Activated T-helper 1 cell treated with anti-CD3 and anti-CD28 coated beads, Interleukin-12 subunit alpha, Interleukin-12 subunit beta, Interleukin-2, Interleukin-4 antibody, amounts not matched to agents 30 ng/mL and 10 ng/mL and 1 ng/mL, durations not matched to agents 14 hours and 24 hours and 36 hours (primary cell): ENCODE measurements at regions not wholly inside any gene's neighbourhood (a gene's known extent, or its start where the extent isn't known, plus 50 kb on each side); places are given as distances from the start of the nearest gene placed in this dataset.
"Not testable (repeated sequence)": the region's sequence is repeated elsewhere in the genome, so short reads cannot be mapped to it uniquely, and the experiment has no call there.

Experiments
- DNase-seq: peaks from one replicate; pipeline ENCODE4 v3.0.0; 2021; ENCODE audit warnings: low spot score
- H3K27ac Mint-ChIP-seq: one replicate; pipeline ENCODE4 v1.8.0; 2021; ENCODE audit warnings: mild to moderate bottlenecking, mixed read lengths
- H3K27me3 Mint-ChIP-seq: one replicate; pipeline ENCODE4 v1.8.0; 2022; ENCODE audit warnings: mild to moderate bottlenecking, moderate library complexity, mixed read lengths; ENCODE audit not compliant: insufficient read depth
- H3K36me3 Mint-ChIP-seq: one replicate; pipeline ENCODE4 v1.8.0; 2021; ENCODE audit warnings: low read depth, mixed read lengths
- H3K4me1 Mint-ChIP-seq: one replicate; pipeline ENCODE4 v1.8.0; 2021; ENCODE audit warnings: low read depth, mixed read lengths
- H3K4me3 Mint-ChIP-seq: one replicate; pipeline ENCODE4 v1.8.0; 2021; ENCODE audit warnings: mild to moderate bottlenecking, moderate library complexity, mixed read lengths
- H3K9me3 Mint-ChIP-seq: one replicate; pipeline ENCODE4 v1.8.0; 2021; ENCODE audit warnings: mixed read lengths
- intact Hi-C: fragments of 100-400 bp; cut with micrococcal nuclease; formaldehyde crosslinking; loops from one replicate; pipeline ENCODE4 v1.15.1; 2024

DNA sequence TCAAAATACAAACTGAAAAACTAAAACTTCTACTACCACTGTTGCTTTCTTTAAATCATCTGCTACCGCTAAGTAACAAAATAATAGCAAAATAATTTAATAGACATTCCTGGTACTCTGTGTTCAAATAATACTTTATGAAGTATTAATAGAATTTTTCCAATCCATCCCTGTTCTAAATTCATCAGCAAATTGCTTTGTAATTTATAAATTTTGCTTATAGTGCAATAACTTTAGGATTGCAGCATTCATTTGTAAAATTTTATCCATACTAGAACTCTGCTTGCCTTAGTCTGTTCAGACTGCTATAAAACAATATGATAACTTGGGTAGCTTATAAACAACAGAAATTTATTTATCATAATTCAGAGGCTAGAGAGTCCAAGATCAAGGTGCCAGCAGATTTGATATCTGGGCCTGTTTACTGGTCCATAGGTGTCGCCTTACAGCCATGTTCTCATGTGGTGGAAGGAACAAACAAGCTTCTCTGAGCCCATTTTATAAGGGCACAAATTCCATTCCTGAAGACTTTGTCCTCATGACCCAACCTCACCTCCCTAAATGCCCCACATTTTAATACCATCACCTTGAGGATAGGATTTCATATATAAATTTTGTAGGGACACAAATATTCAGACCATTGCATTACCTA lies 415.1 kb upstream of the MAP2 start:
- Mint-ChIP-seq H3K4me3 (no peak overlapping the region), H3K27ac (no peak overlapping the region), H3K27me3 (no peaks in the 10 kb centered on the region), H3K4me1 (no peaks in the 10 kb centered on the region), H3K9me3 (peaks cover 12% of the 10 kb centered on the region), H3K36me3 (no peaks in the 10 kb centered on the region)
- no peak for DNase-seq
- intact Hi-C loops, result no loop called here

DNA sequence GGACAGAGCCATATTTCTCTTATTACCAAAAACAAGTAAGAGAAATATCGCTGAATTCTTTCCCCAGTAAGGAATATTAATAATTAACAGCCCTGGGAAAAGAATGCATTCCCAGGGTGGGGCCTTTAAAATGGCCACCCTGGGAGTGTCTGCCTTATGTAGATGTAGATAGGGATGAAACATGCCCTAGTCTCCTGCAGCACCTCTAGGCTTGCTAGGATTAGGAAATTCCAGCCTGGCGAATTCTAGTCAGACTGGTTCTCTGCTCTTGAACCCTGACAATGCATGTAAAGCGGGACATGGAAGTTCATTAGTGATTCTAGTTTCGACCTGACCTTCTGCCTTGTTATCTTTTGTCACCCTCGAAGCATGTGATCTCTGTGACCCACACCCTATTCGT lies 405.2 kb upstream of the MAP2 start:
- DNase-seq, H3K4me3 Mint-ChIP-seq, H3K27me3 Mint-ChIP-seq, H3K27ac Mint-ChIP-seq, H3K9me3 Mint-ChIP-seq, H3K4me1 Mint-ChIP-seq, intact Hi-C loops, H3K36me3 Mint-ChIP-seq: not testable (repeated sequence)

DNA sequence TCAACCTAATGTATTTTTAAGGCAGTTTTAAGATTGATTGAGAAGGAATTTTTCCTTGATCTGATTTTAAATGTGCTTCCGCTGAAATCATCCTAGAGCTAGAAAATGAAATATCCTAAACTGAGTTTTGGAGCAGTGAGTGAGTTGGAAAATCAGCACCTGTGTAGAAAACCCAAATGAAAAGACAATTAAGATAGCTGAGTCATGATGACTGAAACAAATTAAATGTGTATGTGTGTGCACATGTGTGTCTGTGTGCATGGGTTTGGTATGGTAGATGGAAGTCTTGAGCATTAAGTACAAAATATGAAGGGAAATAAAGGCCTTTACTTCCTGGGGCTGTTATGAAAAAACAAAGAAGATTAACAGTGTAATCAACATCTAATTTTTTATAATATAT lies 394.6 kb upstream of the MAP2 start:
- intact Hi-C loops, result no loop called here
- DNase-seq, result no peak
- Mint-ChIP-seq H3K4me1 (no peaks in the 10 kb centered on the region), H3K36me3 (no peaks in the 10 kb centered on the region), H3K9me3 (no peaks in the 10 kb centered on the region), H3K4me3 (no peak overlapping the region), H3K27ac (no peak overlapping the region), H3K27me3 (no peaks in the 10 kb centered on the region)

DNA sequence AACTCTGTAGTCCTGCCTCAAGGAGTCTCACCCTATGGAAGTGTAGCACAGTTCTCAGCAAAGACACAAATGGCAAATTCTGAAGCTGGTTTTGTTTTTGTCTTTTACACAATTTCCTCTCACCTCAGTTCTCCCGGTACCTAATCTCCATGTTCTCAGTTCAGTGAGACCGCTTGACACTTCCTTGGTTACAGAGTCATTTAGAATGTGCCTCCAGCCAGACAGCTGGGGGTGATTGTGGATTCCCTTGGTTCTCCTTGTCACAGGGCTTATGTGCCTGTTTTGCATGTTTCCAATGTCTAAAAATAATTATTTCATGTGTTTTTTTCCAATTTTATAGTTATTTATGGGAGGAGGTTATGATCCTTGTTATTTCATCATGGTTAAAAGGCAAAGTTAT lies 379.5 kb upstream of the MAP2 start:
- no peak for DNase-seq
- intact Hi-C loops, result no loop called here
- no peak overlapping the region for H3K4me3 Mint-ChIP-seq
- H3K4me1 Mint-ChIP-seq, result no peaks in the 10 kb centered on the region
- no peaks in the 10 kb centered on the region for H3K27me3 Mint-ChIP-seq
- H3K36me3 Mint-ChIP-seq, result no peaks in the 10 kb centered on the region
- H3K27ac Mint-ChIP-seq, result no peak overlapping the region
- no peaks in the 10 kb centered on the region for H3K9me3 Mint-ChIP-seq

DNA sequence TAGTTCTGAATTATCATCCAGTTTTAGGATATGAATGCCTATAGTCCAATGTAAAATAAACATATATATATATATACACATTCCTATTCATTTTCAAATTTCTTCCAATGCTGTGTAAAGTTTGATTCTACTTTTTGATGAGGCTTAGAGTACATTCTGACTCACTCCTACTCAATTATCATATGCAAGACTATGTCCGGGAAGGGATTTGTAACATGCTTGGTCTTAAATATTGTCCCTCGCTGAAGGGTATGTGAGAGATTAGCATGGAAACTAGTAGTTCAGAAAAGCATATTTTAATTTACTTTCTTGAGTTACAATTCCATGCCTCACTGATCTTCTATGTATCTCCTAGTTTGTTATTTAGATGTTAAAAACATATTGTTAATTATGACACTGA lies 377.7 kb upstream of the MAP2 start:
- H3K9me3 Mint-ChIP-seq, result no peaks in the 10 kb centered on the region
- no peaks in the 10 kb centered on the region for H3K4me1 Mint-ChIP-seq
- DNase-seq, result no peak
- no peaks in the 10 kb centered on the region for H3K36me3 Mint-ChIP-seq
- H3K4me3 Mint-ChIP-seq, result no peak overlapping the region
- H3K27ac Mint-ChIP-seq, result no peak overlapping the region
- intact Hi-C loops, result no loop called here
- no peaks in the 10 kb centered on the region for H3K27me3 Mint-ChIP-seq

DNA sequence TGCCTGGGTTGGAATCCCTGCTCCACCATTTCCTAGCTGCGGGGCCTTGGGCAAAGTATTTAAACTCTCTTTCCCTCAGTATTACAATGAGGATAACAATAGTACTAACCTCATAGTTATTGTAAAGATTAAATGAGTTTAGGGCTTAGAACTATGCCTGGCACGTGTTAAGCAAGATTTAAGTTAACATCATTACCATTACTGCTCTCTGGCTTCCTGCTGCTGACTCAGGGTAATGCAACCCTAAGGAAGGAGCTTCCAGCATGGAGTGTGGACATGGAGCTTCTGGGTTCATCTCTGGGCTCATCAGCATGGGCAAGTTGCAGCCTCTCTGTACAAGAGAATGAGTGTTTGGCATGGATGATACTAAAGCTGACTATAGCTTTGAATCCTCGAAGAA lies 374.2 kb upstream of the MAP2 start:
- Mint-ChIP-seq H3K4me3 (no peak overlapping the region), H3K4me1 (no peaks in the 10 kb centered on the region), H3K27me3 (no peaks in the 10 kb centered on the region), H3K36me3 (no peaks in the 10 kb centered on the region), H3K9me3 (no peaks in the 10 kb centered on the region), H3K27ac (no peak overlapping the region)
- no peak for DNase-seq
- intact Hi-C loops, result no loop called here

DNA sequence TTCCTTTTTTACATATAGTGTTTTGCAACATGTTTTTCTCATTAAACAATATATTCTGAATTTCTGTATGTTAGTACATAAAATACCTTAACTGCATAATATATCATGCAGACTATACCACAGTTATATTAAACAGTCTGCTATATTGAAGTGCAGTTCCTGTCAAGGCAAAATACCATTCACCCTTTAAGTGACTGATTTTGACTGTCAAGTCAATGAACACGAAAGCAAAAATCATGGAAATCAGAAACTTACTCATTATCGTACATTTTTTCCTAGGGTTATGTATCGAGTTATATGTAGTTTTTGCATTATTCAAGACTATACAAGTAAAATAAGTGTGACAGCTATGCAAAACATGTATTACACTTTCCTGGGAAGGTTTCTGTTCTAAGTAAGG lies 361.6 kb upstream of the MAP2 start:
- Mint-ChIP-seq H3K27me3 (no peaks in the 10 kb centered on the region), H3K36me3 (no peaks in the 10 kb centered on the region), H3K4me1 (no peaks in the 10 kb centered on the region), H3K27ac (no peak overlapping the region), H3K9me3 (peaks cover 4% of the 10 kb centered on the region), H3K4me3 (no peak overlapping the region)
- no peak for DNase-seq
- intact Hi-C loops, result no loop called here

DNA sequence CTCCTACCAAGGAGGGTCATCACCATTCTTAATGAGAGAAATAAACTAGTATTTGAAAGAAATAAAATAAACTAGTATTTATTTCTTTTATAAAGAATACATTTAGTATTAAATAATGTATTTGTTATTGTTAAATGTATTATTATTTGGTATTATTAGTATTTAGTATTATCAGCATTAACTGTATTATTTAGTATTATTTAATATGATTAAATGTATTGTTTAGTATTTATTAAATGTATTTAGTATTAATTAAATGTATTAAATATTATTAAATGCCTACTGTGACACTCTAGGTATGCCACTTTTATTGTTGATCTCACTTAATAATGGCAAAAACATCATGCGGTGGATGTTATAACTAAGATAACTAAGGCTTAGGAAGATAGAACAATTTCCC lies 353.6 kb upstream of the MAP2 start:
- Mint-ChIP-seq H3K27me3 (no peaks in the 10 kb centered on the region), H3K4me1 (no peaks in the 10 kb centered on the region), H3K4me3 (no peak overlapping the region), H3K9me3 (no peaks in the 10 kb centered on the region), H3K36me3 (no peaks in the 10 kb centered on the region), H3K27ac (no peak overlapping the region)
- intact Hi-C loops, result no loop called here
- no peak for DNase-seq

DNA sequence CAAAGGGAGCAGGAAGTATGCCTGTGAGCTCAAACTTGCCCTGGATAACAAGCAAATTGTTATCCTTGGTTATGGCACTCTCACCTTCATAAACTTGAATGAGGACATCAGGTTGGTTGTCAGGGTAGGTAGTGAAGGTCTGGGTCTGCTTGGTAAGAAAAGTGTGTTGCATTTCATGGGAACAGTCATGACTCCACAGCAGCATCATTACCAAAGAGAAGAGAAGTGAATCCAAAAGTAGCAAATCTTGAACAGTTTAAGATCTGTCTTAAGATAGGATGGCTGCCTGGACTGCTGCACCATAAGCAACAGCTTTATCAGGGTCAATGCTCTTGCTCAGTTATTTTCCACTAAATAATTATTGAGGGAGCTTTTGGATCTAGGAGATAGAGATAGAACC lies 350.7 kb upstream of the MAP2 start:
- no peaks in the 10 kb centered on the region for H3K27me3 Mint-ChIP-seq
- no peak overlapping the region for H3K27ac Mint-ChIP-seq
- no peak overlapping the region for H3K4me3 Mint-ChIP-seq
- no peaks in the 10 kb centered on the region for H3K36me3 Mint-ChIP-seq
- no peaks in the 10 kb centered on the region for H3K9me3 Mint-ChIP-seq
- no peak for DNase-seq
- intact Hi-C loops, result no loop called here
- H3K4me1 Mint-ChIP-seq, result no peaks in the 10 kb centered on the region

DNA sequence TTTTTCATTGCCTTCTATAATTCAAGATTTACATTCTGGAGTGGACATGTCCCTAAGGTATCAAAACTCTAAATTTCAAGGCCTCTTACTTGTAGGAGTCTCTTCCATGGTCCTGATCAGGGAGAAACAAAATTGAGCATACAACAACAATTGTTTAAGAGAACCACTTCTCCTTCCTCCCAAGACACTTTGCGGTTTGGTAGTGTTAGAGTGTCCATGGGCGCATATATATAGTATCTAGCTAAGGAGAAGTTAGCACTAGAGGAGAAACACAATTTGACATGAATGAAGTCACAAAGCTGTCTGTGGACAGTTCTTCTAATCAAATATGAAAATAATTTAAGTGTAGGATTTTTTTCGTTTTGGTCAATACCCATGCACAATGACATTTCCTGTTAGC lies 349.1 kb upstream of the MAP2 start:
- no peak for DNase-seq
- Mint-ChIP-seq H3K4me3 (no peak overlapping the region), H3K36me3 (no peaks in the 10 kb centered on the region), H3K27ac (no peak overlapping the region), H3K27me3 (no peaks in the 10 kb centered on the region), H3K9me3 (no peaks in the 10 kb centered on the region), H3K4me1 (no peaks in the 10 kb centered on the region)
- intact Hi-C loops, result no loop called here

DNA sequence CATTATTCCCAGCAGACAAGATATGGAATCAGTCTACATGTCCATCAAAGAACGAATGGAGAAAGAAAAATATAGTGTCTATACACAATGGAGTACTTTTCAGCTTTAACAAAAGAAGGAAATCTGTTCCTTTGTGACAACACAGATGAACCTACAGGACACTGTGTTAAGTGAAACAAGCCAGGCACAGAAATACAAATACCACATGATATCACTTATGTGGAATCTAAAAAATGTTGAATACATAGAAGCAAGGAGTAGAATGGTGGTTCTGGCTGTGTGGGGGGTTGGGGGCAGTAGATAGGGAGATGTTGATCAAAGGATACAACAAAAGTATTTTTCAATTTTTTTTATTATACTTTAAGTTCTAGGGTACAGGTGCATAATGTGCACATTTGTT lies 347.7 kb upstream of the MAP2 start:
- DNase-seq, result no peak
- Mint-ChIP-seq H3K4me3 (no peak overlapping the region), H3K27me3 (no peaks in the 10 kb centered on the region), H3K4me1 (no peaks in the 10 kb centered on the region), H3K9me3 (no peaks in the 10 kb centered on the region), H3K27ac (no peak overlapping the region), H3K36me3 (no peaks in the 10 kb centered on the region)
- intact Hi-C loops, result no loop called here

DNA sequence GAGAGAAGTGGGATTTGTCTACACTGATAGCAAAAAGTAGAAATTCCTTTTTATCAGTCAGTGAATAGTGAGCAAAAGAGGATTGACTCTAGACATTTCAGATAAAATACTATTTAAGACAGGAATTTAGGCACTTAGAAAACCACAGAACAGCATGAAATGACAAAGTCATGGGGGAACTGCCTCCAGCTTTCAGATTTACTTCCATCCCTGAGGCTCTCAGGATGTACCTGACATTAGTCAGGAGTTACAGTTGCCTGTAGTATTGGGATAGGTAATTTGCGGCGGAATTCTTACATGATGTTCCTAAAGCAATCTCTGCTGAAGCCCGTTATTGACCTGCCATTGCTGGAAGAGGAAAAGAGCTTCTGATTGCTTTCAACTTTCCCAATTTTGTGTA lies 337.1 kb upstream of the MAP2 start:
- H3K4me3 Mint-ChIP-seq, result no peak overlapping the region
- H3K4me1 Mint-ChIP-seq, result no peaks in the 10 kb centered on the region
- no peaks in the 10 kb centered on the region for H3K27me3 Mint-ChIP-seq
- H3K36me3 Mint-ChIP-seq, result no peaks in the 10 kb centered on the region
- intact Hi-C loops, result no loop called here
- no peak overlapping the region for H3K27ac Mint-ChIP-seq
- H3K9me3 Mint-ChIP-seq, result peaks cover 4% of the 10 kb centered on the region
- no peak for DNase-seq

DNA sequence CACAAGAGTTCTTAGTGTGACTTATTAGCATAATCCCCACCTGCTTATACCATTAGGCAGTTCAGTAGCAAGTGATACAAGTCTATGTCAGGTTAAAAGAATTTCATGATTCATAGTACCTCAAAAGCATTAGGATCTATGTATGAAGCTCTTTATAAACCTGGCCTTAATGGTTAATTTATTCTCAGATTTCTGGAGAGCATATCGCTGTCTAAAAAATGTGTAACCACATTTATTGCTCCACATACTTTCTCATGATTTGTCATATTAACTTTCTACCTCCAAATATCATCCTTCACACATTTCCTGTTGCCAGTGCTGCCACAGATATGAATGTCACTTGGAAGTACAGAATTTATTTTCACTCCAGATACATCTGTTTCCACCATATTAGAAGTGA lies 332.8 kb upstream of the MAP2 start:
- no peaks in the 10 kb centered on the region for H3K36me3 Mint-ChIP-seq
- H3K9me3 Mint-ChIP-seq, result no peaks in the 10 kb centered on the region
- no peak for DNase-seq
- H3K27me3 Mint-ChIP-seq, result no peaks in the 10 kb centered on the region
- H3K4me1 Mint-ChIP-seq, result no peaks in the 10 kb centered on the region
- intact Hi-C loops, result no loop called here
- H3K27ac Mint-ChIP-seq, result no peak overlapping the region
- H3K4me3 Mint-ChIP-seq, result no peak overlapping the region

DNA sequence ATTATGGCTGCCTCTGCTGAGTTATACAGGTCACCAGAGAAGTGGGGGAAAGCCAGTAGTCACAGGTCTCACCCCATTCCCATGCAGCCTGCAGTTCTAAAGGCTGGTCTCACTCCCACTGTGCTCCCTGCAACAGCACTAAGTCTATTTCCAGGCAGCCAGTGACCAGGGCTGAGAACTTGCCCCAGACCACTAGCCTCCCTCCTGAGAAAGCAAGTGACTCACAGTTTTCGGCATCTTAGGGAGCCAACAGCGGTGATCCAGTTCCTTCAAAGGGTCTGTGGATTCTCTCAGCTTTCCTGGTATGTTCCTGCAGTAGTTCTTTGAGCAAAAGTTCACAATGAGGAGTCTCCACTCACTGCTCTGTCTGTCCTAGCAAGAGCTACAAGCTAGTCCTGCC lies 329.6 kb upstream of the MAP2 start:
- Mint-ChIP-seq H3K9me3 (no peaks in the 10 kb centered on the region), H3K27me3 (no peaks in the 10 kb centered on the region), H3K27ac (no peak overlapping the region), H3K4me1 (no peaks in the 10 kb centered on the region), H3K36me3 (no peaks in the 10 kb centered on the region), H3K4me3 (no peak overlapping the region)
- intact Hi-C loops, result no loop called here
- DNase-seq, result no peak
